HG03439 (cell line): ENCODE measurements at regions not wholly inside any gene's neighbourhood (a gene's known extent, or its start where the extent isn't known, plus 50 kb on each side); places are given as distances from the start of the nearest gene placed in this dataset.
"Not testable (repeated sequence)": the region's sequence is repeated elsewhere in the genome, so short reads cannot be mapped to it uniquely, and the experiment has no call there.

Experiments used
- ATAC-seq: cut with Tn5 transposase; IDR thresholded peaks from one replicate; pipeline ENCODE4 v1.9.1; 2021; ENCODE audit warnings: mild to moderate bottlenecking, moderate library complexity; ENCODE audit not compliant: unreplicated experiment

- no peak for ATAC-seq
Measured at GRCh38 chr6:10184371-10185227, 230.3 kb downstream of the TFAP2A start.

GRCh38 chr6:10180138-10181074, 234.5 kb downstream of the TFAP2A start:
- no peak for ATAC-seq

GRCh38 chr6:10177704-10178103, 237.2 kb downstream of the TFAP2A start:
- ATAC-seq: no peak

- no peak for ATAC-seq
Measured at GRCh38 chr6:10175362-10175761, 239.5 kb downstream of the TFAP2A start.

- no peak for ATAC-seq
Measured at GRCh38 chr6:10174761-10175160, 240.1 kb downstream of the TFAP2A start.

- ATAC-seq: no peak
Measured at GRCh38 chr6:10174056-10174455, 240.8 kb downstream of the TFAP2A start.

- ATAC-seq: not testable (repeated sequence)
Measured at GRCh38 chr6:10171706-10172105, 243.2 kb downstream of the TFAP2A start.

- ATAC-seq: no peak
Measured at GRCh38 chr6:10170816-10171215, 244.1 kb downstream of the TFAP2A start.

GRCh38 chr6:10166031-10166430, 248.8 kb downstream of the TFAP2A start:
- no peak for ATAC-seq

GRCh38 chr6:10163203-10163962, 251.5 kb downstream of the TFAP2A start:
- no peak for ATAC-seq

GRCh38 chr6:10156875-10157274, 258.0 kb downstream of the TFAP2A start:
- no peak for ATAC-seq

GRCh38 chr6:10154251-10154650, 260.6 kb downstream of the TFAP2A start:
- no peak for ATAC-seq

GRCh38 chr6:10151144-10151915, 263.5 kb downstream of the TFAP2A start:
- no peak for ATAC-seq

- ATAC-seq: no peak
Measured at GRCh38 chr6:10149603-10150002, 265.3 kb downstream of the TFAP2A start.

GRCh38 chr6:10146715-10147451, 268.0 kb downstream of the TFAP2A start:
- peak; percentile 97 for ATAC-seq

GRCh38 chr6:10144772-10145171, 270.1 kb downstream of the TFAP2A start:
- ATAC-seq: no peak

- ATAC-seq: no peak
Measured at GRCh38 chr6:10141746-10142443, 273.0 kb downstream of the TFAP2A start.

- ATAC-seq: no peak
Measured at GRCh38 chr6:10140824-10141223, 274.1 kb downstream of the TFAP2A start.

GRCh38 chr6:10140136-10140535, 274.7 kb downstream of the TFAP2A start:
- no peak for ATAC-seq
